ENCODE measurements at regions not wholly inside any gene's neighbourhood (a gene's known extent, or its start where the extent isn't known, plus 50 kb on each side); places are given as distances from the start of the nearest gene placed in this dataset.

- H2AFZ ChIP-seq (ENCODE audit: low read length): no peak overlapping the region
- H3K4me1 ChIP-seq (ENCODE audit: insufficient read depth, low read length): peaks cover 19% of the 10 kb centered on the region
- no peaks in the 10 kb centered on the region for H3K9me3 ChIP-seq (ENCODE audit: low read depth, low read length)
- H4K20me1 ChIP-seq (ENCODE audit: insufficient read depth, low read length): no peaks in the 10 kb centered on the region
- H3K27me3 ChIP-seq (ENCODE audit: insufficient read depth, low read length): peaks cover 5% of the 10 kb centered on the region
- no peak for TF ChIP-seq CTCF (IDR thresholded peaks at IDR 0.05; ENCODE audit: extremely low read depth, low read depth, low read length)
- H3K36me3 ChIP-seq (ENCODE audit: insufficient read depth, low read length): no peaks in the 10 kb centered on the region
- no peak for DNase-seq (ENCODE audit: insufficient read length, low spot score, missing footprints)
- H3K27ac ChIP-seq (ENCODE audit: low read depth, low read length): no peak overlapping the region
- H3K4me2 ChIP-seq (ENCODE audit: insufficient read depth, low read length): no peak overlapping the region
- no peaks in the 10 kb centered on the region for H3K79me2 ChIP-seq (ENCODE audit: insufficient read depth, low read length)
- no peak overlapping the region for H3K4me3 ChIP-seq (ENCODE audit: insufficient read depth, low read length)
These were observed 198.3 kb downstream of the USP12 start for GRCh38 chr13:26973295-26973694.

DNA sequence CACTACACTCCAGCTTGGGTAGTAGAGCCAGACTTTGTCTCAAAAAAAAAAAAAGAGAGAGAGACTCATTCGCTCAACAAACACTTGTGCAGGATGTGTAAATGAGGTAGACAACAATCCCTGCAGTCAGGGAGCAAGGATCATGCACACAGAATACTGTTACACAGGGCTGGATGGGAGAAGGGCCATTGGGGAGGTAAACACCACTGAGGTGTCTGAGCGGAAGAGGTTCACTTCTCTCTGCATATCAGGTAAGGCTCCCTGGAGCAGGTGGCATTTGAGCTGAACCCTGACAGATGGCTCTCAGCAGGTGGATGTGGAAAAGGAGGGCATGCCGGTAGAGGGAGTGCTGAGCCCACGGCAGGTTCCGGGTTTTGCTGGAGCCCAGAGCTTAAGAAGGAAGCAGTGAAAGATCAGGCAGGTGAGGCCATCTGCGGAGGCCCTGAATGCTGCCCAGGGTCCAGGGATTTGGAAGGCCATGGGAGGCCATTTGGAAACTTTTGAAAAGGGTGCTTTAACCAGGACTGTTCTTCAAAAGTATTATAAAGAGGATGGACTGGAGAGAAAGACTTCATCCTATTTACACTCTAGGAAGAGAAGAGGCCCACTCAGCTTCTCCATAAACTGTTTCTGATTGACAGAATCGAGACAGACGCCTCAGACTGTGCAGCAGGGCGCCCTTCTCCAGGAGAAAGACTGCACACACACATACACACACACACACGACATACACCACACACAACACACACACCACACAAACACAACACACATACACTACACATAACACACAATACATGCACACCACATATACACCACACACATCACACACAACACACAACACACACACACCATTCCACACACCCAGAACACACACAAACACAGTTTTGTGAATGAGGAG is 199.4 kb downstream of the USP12 start:
- Histone ChIP-seq H3K27ac (ENCODE audit: low read depth, low read length) (no peak overlapping the region), H3K4me2 (ENCODE audit: insufficient read depth, low read length) (no peak overlapping the region), H3K36me3 (ENCODE audit: insufficient read depth, low read length) (no peaks in the 10 kb centered on the region), H3K9me3 (ENCODE audit: low read depth, low read length) (no peaks in the 10 kb centered on the region), H3K27me3 (ENCODE audit: insufficient read depth, low read length) (peaks cover 5% of the 10 kb centered on the region), H2AFZ (ENCODE audit: low read length) (no peak overlapping the region), H4K20me1 (ENCODE audit: insufficient read depth, low read length) (no peaks in the 10 kb centered on the region), H3K79me2 (ENCODE audit: insufficient read depth, low read length) (no peaks in the 10 kb centered on the region), H3K4me3 (ENCODE audit: insufficient read depth, low read length) (no peak overlapping the region), H3K4me1 (ENCODE audit: insufficient read depth, low read length) (peaks cover 15% of the 10 kb centered on the region)
- peak; percentile 33 for TF ChIP-seq CTCF (IDR thresholded peaks at IDR 0.05; ENCODE audit: extremely low read depth, low read depth, low read length)
- no peak for DNase-seq (ENCODE audit: insufficient read length, low spot score, missing footprints)

DNA sequence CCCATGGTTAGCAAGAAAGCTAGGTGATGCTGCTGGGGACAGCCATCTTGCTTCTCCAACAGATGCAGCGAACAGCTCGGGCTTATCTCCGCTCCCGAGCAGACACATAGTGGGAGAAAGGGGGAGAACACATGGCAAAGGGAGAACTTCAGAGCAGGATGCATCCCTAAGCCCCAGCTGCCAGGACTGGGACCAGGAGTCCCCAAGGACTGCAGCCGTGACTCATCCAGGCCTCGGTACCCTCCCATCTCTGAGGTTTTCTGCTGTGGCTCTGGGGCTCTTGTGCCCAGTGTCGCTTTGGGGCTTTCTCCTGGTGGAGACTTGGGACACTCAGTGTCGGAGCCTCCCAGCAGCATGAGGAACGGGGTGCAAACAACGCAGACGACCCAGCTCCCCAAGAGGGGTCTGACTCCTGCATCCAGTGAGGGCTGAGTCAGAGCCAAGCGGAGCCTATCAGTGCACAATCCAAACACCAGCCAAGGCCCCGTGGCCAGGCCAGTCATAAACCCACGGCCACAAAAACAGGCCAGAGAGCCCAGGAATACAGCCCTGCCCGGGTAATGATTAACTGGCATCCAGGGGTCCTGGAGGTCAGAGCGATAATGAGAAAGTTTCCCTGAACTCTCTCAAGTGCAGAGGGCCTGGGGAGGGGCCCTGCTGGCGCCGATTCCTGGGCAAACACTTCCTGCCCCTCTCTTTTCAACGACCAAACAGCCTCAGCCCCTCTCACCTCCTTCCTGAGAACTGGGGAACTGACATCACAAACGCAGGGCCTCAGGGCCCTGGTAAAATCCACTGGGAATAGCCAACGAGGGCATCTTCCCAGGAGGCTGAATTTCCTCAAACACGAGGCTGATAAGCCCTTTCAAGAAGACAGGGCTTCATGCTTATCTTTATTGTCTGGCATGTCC is 202.9 kb downstream of the USP12 start:
- Histone ChIP-seq H3K4me3 (ENCODE audit: insufficient read depth, low read length) (no peak overlapping the region), H3K79me2 (ENCODE audit: insufficient read depth, low read length) (no peaks in the 10 kb centered on the region), H3K27ac (ENCODE audit: low read depth, low read length) (peak overlapping the region; percentile 20), H3K36me3 (ENCODE audit: insufficient read depth, low read length) (no peaks in the 10 kb centered on the region), H3K4me2 (ENCODE audit: insufficient read depth, low read length) (peak overlapping the region; percentile 71), H3K27me3 (ENCODE audit: insufficient read depth, low read length) (peaks cover 2% of the 10 kb centered on the region), H2AFZ (ENCODE audit: low read length) (peak overlapping the region; percentile 69), H4K20me1 (ENCODE audit: insufficient read depth, low read length) (no peaks in the 10 kb centered on the region), H3K4me1 (ENCODE audit: insufficient read depth, low read length) (peaks cover 32% of the 10 kb centered on the region), H3K9me3 (ENCODE audit: low read depth, low read length) (no peaks in the 10 kb centered on the region)
- DNase-seq (ENCODE audit: insufficient read length, low spot score, missing footprints): peak; percentile 94
- no peak for TF ChIP-seq CTCF (IDR thresholded peaks at IDR 0.05; ENCODE audit: extremely low read depth, low read depth, low read length)

All from osteoblast (primary cell).